SK-MEL-5 (cell line): ENCODE measurements at regions not wholly inside any gene's neighbourhood (a gene's known extent, or its start where the extent isn't known, plus 50 kb on each side); places are given as distances from the start of the nearest gene placed in this dataset.
A peak's percentile ranks its signal among the peaks of the same experiment; 100 is the strongest.
"Not testable (repeated sequence)": the region's sequence is repeated elsewhere in the genome, so short reads cannot be mapped to it uniquely, and the experiment has no call there.

Experiments
- DNase-seq: peaks from one replicate; pipeline ENCODE4 v3.0.0-alpha.2; 2016; ENCODE audit warnings: low read depth, low spot score
- in situ Hi-C: cut with HindIII; loops from 2 replicates; pipeline ENCODE4 v1.10.0; 2016; ENCODE audit warnings: low sequenced_read_pairs, high pct_unique_total_duplicates, low pct_unique_long_range_greater_than_20kb

DNA sequence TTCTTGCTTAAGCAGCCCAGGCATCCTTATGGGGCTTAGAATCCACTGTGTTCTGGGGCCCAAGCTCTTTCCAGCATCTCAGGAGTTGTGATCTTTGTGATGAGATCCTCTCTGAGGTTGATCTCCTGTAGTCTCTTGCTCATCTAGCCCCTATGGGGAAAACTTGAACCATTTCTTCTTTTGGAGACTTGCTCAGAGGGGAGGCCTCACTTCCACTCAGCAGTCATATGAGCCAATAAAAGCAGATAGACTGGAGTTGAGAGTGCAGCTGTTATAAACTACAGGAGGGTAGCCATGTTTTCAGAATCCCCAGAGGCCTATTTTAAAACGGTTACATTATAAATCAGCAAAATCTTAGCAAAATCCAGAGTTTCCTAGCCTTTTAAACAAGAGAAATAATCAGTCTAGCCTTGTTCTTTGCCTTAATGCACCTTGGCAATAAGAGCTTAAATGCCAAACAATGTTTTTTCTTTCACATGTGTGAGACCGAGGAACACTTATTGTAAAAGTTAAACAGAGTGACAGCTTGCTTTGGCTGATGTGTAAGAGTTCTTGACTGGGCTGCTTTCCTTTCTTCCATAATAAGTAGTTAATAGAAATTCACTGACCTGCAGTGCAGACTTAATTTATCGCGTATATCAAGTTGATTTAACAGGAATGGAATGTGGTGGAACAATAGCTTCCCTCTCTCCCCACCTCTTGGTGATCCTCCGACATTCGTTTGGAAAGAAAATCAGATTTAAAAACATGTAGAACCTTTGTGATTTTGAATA is 168.3 kb downstream of the NEDD1 start:
- in situ Hi-C loops = no loop called here
- DNase-seq = no peak

DNA sequence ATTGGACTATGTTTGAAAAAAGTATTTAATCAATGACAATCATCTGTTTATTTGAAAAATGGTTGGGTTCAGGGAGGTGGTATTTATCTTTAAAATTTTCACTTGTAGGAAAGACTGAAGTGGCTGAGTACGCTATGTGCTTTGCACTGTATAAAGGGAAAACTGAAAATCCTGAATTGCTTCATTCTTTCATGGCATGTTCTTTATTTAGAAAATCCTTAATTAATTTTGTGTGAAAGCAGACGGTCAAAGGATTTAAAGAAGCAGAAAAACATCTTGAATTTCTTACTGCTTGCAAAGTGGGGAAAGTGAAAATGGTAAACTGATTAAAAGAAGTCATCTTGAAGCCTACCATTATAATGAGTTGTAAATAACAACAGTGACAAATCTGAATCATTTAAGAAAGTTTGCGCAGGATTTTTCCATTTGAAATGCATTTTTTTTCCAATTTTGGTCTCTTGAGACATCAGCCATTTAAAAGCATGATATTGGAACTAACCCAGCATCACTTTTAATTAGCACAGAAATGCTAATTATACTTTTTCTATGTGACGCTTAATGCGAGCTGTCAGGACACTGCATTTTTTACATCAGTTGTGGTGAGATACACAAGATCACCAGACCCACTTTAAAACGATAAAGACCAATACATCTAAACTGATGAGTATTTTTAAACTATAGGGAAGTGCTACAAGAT is 169.0 kb downstream of the NEDD1 start:
- in situ Hi-C loops = no loop called here
- DNase-seq = no peak

DNA sequence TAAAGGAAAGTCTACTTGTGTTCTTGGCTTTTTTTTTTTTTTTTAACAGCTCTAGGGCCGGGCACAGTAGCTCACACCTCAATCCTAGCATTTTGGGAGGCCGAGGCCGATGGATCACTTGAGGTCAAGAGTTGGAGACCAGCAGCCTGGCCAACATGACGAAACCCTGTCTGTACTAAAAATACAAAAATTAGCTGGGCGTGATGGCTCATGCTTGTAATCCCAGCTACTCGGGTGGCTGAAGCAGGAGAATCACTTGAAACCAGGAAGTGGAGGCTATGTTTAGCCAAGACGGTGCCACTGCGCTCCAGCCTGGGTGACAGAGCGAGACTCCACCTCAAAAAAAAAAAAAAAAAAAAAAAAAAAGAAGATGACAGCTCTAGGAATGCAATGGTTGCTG is 169.9 kb downstream of the NEDD1 start:
- in situ Hi-C loops, DNase-seq: not testable (repeated sequence)

DNA sequence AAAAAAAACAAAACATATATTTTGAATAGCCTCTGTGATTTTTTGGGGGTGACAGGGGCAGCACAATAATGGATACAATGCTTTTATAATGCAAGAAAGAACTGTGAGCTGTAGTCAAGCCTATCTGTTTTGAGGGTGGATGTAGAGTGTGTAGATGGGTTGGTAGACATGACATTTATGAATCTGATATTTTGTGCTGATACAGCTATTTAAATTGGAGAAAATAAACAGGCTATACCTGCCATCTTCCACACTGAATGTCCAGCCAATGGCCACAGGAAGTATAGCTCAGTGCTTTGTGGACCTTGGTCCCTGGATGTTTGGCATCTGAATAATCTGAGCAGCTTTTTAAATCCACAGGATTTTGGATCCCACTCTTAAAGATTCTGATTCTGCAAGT is 175.0 kb downstream of the NEDD1 start:
- DNase-seq = no peak

DNA sequence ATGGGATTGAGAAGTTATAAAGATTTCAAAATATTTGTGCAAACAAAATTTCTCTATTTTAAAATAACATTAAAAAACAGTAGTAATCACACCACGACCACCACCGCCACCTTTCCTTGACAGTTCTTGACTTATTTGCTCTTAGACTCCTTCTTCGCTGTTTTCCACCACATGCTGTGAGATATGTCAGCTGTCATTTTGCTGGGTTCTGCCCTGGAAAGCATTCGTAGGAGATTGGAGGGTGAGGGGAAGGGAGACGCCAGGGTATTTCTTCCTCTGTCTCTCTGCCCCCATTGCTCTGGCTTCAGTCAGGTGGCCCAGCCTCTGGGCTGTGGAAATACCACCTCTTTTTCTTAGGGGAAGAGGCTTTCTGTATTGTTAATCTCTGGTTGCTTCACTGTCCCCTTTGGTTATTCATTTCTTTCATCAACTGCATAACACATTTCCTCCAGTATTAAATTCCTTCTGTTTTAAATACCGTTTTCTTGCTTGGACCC is 186.2 kb downstream of the NEDD1 start:
- in situ Hi-C loops = no loop called here
- DNase-seq = no peak

More for the DNA sequence above, 175.0 kb downstream of the NEDD1 start:
- in situ Hi-C loops = no loop called here

DNA sequence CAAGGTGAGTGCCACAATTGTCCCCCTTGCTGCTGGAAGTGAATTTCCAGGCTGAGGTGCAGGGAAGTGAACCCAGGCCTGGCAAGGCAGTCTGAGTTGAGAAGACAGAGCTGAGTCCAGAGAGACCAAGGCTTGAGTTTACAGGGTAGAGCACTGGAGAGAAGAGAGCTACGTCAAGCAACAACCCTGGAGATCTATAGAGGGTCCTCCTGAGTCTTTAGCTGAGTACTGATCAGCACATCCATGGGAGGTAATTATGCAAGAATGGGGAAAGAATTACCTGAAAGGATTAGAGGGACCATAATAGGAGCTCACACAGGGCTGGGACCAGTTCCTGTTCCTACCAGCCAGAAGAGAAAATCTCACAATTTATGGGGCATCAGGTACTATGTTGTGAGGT is 190.7 kb downstream of the NEDD1 start:
- DNase-seq = no peak
- in situ Hi-C loops = no loop called here

DNA sequence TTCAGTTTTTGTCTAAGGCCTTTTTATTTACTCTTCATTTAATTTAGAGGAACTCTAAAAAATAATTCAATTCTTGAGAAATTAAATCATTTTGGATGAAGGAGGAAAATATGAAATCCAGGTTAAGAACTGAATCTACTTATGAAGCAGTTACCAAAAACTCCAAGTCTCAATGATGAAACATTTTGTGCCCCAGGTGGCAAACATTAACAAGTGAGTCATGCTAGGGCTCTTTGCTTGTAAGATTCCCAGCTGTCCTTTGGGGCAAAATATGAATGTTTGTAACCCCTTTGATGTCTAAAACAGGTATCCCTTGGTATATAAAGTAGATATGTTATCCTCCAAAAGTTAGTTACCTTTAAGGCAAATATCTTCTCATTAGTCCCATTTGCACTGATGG is 202.4 kb downstream of the NEDD1 start:
- in situ Hi-C loops = no loop called here

DNA sequence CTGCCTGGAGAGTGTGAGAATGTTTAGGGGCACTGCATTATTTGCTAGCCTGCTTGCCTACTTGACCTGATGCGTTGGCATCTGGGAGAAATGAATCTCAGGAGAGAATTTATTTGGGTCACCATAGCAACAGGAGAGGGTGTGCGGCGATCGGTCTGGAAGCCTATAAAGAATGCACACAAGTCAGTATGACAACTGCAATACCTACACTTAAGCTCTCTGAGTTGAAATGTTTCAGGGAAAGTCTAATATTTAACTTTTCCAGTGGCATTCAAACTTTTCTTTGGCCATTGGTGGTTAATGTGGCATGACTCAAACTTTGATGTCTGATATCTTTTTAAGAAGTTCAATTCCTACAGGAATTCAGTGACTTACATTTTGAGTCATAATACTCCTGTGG is 205.1 kb downstream of the NEDD1 start:
- DNase-seq = no peak
- in situ Hi-C loops = no loop called here

More for the DNA sequence above, 202.4 kb downstream of the NEDD1 start:
- DNase-seq = no peak

DNA sequence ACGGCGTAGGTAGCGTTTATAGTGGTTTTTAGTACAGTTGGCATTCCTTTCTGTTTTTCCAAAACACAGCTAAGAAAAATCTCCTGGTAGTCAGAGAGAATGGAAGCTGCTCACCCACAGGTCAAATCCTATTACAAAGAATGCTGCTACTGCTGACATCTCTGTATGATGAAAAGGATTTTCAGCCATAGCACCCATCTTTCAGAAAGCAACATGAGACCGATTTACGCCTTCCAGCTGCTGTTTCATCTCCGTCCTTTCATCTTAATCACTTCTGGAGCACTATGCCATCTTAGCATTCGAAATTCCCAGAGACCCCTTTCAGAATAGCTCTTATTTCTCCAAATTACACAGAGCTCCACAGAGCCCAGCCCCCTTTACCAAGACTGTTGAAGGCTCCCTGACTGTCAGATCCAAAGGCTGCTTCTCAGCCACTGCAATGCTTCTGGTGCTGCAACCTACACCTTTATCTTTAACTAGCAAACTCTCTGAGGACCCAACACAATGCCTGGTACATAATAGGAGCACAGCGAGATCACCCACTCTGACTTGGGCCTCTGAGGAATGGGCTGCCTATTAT is 211.8 kb downstream of the NEDD1 start:
- in situ Hi-C loops = no loop called here
- no peak for DNase-seq

DNA sequence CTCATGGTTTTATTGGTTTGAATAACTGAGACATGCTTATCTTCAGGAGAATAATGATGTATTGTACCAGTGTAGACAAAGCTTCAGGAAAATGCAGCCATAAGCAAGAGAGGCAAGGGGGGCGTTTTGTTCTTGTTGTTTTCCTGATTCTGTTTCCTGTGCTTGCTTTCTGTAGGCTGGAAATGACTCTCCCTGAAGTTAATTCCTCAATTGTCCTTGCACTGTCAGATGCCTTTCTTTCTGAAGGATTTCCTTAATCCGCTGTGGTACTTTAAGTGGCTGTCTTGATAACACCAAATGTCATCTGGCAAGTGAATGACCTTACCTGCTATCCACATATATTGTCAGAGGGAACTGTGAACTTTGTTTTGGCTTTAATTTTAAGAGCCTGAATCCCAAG is 220.0 kb downstream of the NEDD1 start:
- DNase-seq = no peak
- in situ Hi-C loops = no loop called here

DNA sequence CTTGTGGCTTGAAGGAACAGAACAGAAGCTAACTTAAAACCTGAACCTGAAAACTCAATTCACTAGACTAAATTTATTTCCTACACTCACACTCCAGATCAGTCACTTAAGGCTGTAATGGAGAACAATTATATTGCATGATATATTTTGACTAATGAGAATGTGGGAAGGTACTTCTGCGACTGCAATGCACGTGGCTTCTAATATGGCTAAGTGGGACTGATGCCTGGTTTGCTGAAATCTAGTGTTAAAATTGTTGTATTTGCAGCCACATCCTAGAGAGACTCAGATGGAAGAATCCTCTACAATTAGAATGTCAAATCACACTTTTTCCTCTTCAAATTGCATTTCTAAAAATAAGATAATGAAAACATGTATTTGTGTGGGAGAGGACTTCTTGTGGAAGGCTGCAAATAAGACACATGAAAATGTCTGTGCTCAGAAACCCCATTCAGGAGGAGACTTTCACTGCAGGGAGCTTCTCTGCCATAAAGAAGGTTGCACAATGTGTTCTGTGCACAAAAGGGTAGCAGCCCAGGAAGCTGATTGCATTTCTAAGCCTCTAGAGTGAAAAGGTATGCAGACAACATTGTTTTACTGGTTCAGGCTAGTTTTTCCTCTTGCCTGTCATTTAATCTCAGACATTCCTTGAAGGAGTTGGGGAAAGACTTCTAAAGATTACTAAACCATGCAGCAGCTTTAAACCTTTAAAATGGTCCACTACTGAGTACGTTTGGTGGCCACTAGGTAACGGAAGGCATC is 224.3 kb downstream of the NEDD1 start:
- in situ Hi-C loops = no loop called here
- DNase-seq = no peak

DNA sequence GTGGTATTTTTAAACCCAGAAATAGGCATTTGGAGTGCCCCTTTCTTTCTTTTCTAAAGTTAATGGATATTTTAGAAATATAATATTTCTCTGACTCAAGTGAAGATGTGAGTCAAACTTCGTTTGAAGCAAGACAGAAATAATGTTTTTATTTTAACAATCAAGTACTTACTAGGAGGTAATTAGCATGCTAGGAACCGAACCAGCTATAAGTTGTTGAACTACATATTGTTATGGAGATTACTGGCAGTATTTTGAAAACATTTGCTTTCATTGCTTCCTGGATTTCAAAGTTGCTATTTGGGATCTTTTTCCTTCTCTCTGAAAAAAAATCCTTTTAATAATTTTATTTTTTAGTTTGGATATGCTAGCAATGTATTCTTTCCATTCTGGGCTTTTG is 225.2 kb downstream of the NEDD1 start:
- in situ Hi-C loops = no loop called here

DNA sequence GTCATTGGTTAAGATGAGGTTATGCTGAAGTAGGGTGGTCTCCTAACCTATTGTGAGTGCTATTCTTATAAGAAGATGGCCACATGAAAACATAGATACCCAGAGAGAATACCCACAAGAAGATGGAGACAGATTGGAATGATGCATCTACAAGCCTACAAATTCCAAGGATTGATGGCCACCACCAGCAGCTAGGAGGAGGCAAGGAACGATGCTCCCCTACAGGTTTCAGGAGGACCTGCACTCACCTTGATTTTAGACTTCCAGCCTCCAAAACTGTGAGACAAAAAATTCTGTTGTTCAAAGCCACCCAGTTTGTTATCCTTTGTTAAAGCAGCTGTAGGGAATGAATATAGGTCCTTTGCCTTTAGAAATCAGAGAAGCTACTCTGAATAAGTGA is 227.4 kb downstream of the NEDD1 start:
- in situ Hi-C loops = no loop called here
- DNase-seq = no peak

More for the DNA sequence above, 225.2 kb downstream of the NEDD1 start:
- no peak for DNase-seq

DNA sequence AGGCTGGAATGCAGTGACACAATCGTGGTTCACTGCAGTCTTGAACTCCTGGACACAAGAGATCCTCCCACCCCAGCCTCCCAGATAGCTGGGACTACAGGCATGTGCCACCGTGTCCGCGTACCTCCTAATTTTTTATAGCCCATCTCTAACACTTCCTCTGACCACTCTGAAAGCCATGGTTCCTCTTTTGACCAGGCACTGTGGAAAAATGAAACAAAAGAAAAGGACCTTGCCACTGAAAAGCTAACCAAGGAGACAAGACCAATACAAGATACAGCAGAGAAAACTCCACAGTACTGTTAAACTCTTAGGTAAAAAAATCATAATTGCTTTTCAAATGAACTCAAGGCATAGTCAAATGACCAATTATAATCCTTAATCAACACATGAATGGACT is 233.3 kb downstream of the NEDD1 start:
- no peak for DNase-seq
- in situ Hi-C loops = no loop called here

DNA sequence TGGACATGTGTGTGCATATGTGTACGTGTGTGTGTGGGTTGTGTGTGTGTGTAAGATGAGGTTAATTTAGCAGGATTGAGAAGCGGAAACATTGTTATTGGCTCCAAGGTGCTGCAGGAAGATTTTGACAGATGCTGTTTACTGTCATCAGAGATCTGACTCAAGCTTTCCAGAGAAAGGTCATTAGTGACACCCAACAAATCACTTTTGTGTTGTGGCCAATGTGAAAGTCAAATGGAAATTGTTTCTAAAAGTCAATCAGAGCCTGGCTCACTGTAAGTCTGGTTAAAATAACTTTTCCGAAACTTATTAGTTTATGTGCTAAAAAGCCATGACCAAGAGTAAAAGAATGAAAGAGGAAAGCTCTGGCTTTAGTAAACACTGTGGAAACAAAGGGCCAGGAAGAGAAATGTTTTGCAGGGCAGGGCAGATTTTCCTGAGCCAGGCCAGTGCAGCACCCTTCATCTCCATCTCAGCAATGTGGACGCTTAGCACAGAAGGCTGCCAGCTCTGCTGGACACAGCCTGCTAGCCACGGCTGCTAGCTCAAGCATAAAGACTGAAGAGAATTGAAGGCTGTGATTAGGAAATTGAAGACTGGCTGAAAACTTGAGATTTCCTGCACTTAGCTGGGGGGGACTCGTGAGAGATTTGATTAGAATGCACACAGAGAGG is 235.8 kb downstream of the NEDD1 start:
- in situ Hi-C loops = no loop called here
- no peak for DNase-seq

DNA sequence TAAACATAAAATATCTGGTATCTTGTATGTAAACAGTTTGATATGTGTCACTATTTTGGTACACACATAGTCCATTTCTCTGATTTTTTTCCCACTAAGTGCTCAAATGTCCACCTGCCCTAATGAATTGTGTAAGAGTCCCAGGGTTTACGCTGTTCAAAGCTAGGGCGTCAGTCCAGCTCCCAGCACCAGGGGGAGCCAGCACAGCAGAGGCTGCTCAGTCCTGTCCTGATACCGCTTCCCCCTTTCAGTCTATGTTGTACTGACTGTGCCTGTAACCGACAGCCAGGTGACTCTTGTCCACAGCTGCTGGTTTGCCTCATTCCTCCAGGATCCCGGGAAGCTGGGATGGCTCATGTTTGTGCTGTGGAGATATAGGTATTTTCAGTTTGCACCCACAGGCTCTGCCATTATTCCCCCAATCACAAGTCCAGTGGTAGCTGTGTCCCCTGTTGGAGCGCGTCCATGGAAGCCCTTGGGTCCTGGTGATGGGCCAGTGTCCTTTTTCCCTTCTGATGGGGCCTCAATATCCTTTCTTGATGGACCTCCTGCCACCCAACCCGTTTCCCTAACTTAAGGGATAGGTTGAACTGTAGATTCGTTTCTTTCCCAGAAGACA is 242.0 kb downstream of the NEDD1 start:
- in situ Hi-C loops = no loop called here
- DNase-seq = peak; percentile 80

DNA sequence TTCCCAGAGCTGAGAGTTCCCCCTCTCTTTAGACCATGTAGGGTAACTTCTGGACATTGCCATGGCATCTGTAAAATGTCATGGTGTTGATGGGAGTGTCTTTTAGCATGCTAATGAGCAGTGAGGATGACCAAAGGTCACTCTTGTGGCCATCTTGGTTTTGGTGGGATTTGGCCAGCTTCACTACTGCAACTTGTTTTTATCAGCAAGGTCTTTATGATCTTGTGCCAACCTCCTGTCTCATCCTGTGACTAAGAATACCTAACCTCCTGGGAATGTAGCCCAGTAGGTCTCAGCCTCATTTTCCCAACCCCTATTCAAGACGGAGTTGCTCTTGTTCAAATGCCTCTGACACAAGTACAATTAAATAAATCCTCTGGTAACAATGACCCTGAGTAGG is 244.4 kb downstream of the NEDD1 start:
- in situ Hi-C loops = no loop called here
- no peak for DNase-seq
